ENCODE measurements at regions not wholly inside any gene's neighbourhood (a gene's known extent, or its start where the extent isn't known, plus 50 kb on each side); places are given as distances from the start of the nearest gene placed in this dataset.

DNA sequence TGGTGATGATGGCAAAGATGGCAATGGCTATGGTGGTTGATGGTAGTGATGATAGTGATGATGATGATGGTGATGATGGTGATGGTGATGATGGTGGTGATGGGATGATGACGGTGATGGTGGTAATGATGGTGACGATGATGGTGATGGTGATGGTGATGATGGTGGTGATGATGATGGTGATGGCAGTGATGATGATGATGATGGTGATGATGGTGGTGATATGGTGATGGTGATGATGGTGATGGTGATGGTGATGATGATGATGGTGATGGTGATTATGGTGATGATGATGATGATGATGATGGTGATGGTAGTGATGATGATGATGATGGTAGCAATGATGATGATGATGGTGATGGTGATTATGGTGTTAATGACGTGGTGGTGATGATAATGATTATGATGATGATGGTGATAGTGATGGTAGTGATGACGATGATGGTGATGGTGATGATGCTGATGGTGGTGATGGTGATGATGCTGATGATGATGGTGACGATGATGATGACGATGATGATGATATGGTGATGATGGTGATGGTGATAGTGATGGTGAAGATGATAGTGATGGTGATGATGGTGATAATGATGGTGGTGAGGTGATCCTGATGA, 232.1 kb downstream of the BRD1 start:
- TF ChIP-seq, protein P1, sequence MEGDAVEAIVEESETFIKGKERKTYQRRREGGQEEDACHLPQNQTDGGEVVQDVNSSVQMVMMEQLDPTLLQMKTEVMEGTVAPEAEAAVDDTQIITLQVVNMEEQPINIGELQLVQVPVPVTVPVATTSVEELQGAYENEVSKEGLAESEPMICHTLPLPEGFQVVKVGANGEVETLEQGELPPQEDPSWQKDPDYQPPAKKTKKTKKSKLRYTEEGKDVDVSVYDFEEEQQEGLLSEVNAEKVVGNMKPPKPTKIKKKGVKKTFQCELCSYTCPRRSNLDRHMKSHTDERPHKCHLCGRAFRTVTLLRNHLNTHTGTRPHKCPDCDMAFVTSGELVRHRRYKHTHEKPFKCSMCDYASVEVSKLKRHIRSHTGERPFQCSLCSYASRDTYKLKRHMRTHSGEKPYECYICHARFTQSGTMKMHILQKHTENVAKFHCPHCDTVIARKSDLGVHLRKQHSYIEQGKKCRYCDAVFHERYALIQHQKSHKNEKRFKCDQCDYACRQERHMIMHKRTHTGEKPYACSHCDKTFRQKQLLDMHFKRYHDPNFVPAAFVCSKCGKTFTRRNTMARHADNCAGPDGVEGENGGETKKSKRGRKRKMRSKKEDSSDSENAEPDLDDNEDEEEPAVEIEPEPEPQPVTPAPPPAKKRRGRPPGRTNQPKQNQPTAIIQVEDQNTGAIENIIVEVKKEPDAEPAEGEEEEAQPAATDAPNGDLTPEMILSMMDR (IDR thresholded peaks at IDR 0.05): no peak
- no peak for TF ChIP-seq EZH2 (IDR thresholded peaks at IDR 0.05; ENCODE audit: borderline replicate concordance, insufficient read depth, low read depth, low read length, poor library complexity, severe bottlenecking)
